GM12878 (cell line): ENCODE measurements at regions not wholly inside any gene's neighbourhood (a gene's known extent, or its start where the extent isn't known, plus 50 kb on each side); places are given as distances from the start of the nearest gene placed in this dataset.

Experiments
- ATAC-seq: fragments of 200-7000 bp; cut with Tn5 transposase; 3 replicates; pipeline ENCODE4 v1.9.1; 2020; ENCODE audit warnings: mild to moderate bottlenecking, moderate library complexity
- BruUV-seq: library from RNA; stranded (reverse); fragments of 400-500 nt; replicated peaks from 2 replicates; lab custom pipeline; 2021; lab: Mats Ljungman, UMichigan
- CTCF ChIA-PET: fragments of 300-600 bp; sonication (Branson Sonifier 250); formaldehyde crosslinking; extraction: SDS; loops from one replicate; lab custom pipeline; 2021; ENCODE audit warnings: inconsistent platforms; lab: Yijun Ruan, JAX
- POLR2A ChIA-PET: fragments of 350-600 bp; formaldehyde crosslinking; extraction: SDS; loops from one replicate; lab custom pipeline; 2021; ENCODE audit warnings: inconsistent platforms; lab: Charles Lee
- RAD21 ChIA-PET: fragments of 300-600 bp; sonication (Branson Sonifier 250); formaldehyde crosslinking; loops from one replicate; lab custom pipeline; 2023; ENCODE audit warnings: antibody characterized with exemption; ENCODE audit not compliant: unreplicated experiment; lab: Charles Lee
- SMC1A ChIA-PET: fragments of 300-600 bp; sonication (Branson Sonifier 250); formaldehyde crosslinking; loops from one replicate; lab custom pipeline; 2023; ENCODE audit not compliant: unreplicated experiment, uncharacterized antibody; lab: Charles Lee
- DNase-seq: peaks from one replicate; pipeline ENCODE4 v3.0.0-alpha.2; 2011; ENCODE audit warnings: low read depth, low spot score
- FAIRE-seq: peaks from 3 replicates; lab custom pipeline; 2011; peaks lifted over from hg19 to GRCh38; lab: Jason Lieb, UNC
- H2AFZ ChIP-seq: 2 replicates; pipeline ENCODE4 v1.6.0; 2011; ENCODE audit warnings: low read depth, low read length, control low read depth; ENCODE audit not compliant: control insufficient read depth
- H3K27ac ChIP-seq: 2 replicates; pipeline ENCODE4 v1.5.1; 2011; ENCODE audit warnings: control low read depth; ENCODE audit not compliant: control insufficient read depth, insufficient read depth
- H3K27me3 ChIP-seq, 2 experiments: replicated peaks in 1 of 2; 2 replicates each; pipeline versions ENCODE4 v1.6.0 to v1.6.1; 2011; ENCODE audit warnings: low read length in 1 of 2; ENCODE audit not compliant: control insufficient read depth in 2 of 2, insufficient read depth in 2 of 2
- H3K36me3 ChIP-seq, 2 experiments: 2 replicates each; pipeline ENCODE4 v1.5.1; 2011; ENCODE audit warnings: low read length in 1 of 2; ENCODE audit not compliant: control insufficient read depth in 2 of 2, insufficient read depth in 2 of 2
- H3K4me1 ChIP-seq: 2 replicates; pipeline ENCODE4 v1.6.1; 2011; ENCODE audit warnings: mild to moderate bottlenecking, low read length, moderate library complexity, mixed read lengths; ENCODE audit not compliant: control insufficient read depth, insufficient read depth
- H3K4me2 ChIP-seq: 2 replicates; pipeline ENCODE4 v1.6.0; 2011; ENCODE audit warnings: control low read depth; ENCODE audit not compliant: control insufficient read depth, insufficient read depth
- H3K4me3 ChIP-seq: fragments of 200-600 bp; sonication (generic); 2 replicates; pipeline ENCODE4 v1.5.1; 2016
- H3K79me2 ChIP-seq: 2 replicates; pipeline ENCODE4 v1.6.0; 2011; ENCODE audit warnings: low read length; ENCODE audit not compliant: control insufficient read depth, insufficient read depth
- H3K9ac ChIP-seq: 2 replicates; pipeline ENCODE4 v1.8.0; 2011; ENCODE audit warnings: low read length, control low read depth, mixed read lengths; ENCODE audit not compliant: control insufficient read depth, insufficient read depth
- H3K9me3 ChIP-seq: replicated peaks from 3 replicates; pipeline ENCODE4 v1.5.1; 2011; ENCODE audit warnings: mild to moderate bottlenecking, low read length; ENCODE audit not compliant: control insufficient read depth, insufficient read depth
- H4K20me1 ChIP-seq: 2 replicates; pipeline ENCODE4 v1.6.0; 2011; ENCODE audit not compliant: control insufficient read depth, insufficient read depth
- CEBPB ChIP-seq, 2 experiments: fragments of 150-350 bp in 1 of 2; IDR thresholded peaks; 2 replicates each; pipeline ENCODE4 v1.6.1; 2012 to 2014; ENCODE audit warnings: low read depth in 2 of 2, low read length in 2 of 2, borderline replicate concordance in 1 of 2, inconsistent platforms in 1 of 2
- CHD1 ChIP-seq: IDR thresholded peaks from 2 replicates; pipeline ENCODE4 v1.6.1; 2012; ENCODE audit warnings: low read depth, low read length, improper control_type of control experiment
- ESRRA ChIP-seq: IDR thresholded peaks from 2 replicates; pipeline ENCODE4 v1.6.1; 2012; ENCODE audit warnings: mild to moderate bottlenecking, low read length, improper control_type of control experiment
- FOXK2 ChIP-seq: fragments of 450-650 bp; IDR thresholded peaks from 2 replicates; pipeline ENCODE4 v1.6.1; 2017; ENCODE audit warnings: mild to moderate bottlenecking, moderate library complexity
- FOXM1 ChIP-seq: IDR thresholded peaks from 2 replicates; pipeline ENCODE4 v1.6.1; 2012; ENCODE audit warnings: low read depth, mild to moderate bottlenecking, inconsistent platforms, low read length, moderate library complexity
- IRF5 ChIP-seq: fragments of 450-650 bp; IDR thresholded peaks from 2 replicates; pipeline ENCODE4 v1.6.1; 2017; ENCODE audit warnings: borderline replicate concordance
- LARP7 ChIP-seq: fragments of 450-650 bp; IDR thresholded peaks from 2 replicates; pipeline ENCODE4 v1.6.1; 2017; ENCODE audit warnings: mild to moderate bottlenecking
- NFYB ChIP-seq: IDR thresholded peaks from 2 replicates; pipeline ENCODE4 v1.6.1; 2011; ENCODE audit warnings: low read depth, mild to moderate bottlenecking, low read length, improper control_type of control experiment, moderate library complexity; ENCODE audit not compliant: insufficient read depth
- SMAD5 ChIP-seq: IDR thresholded peaks from 2 replicates; pipeline ENCODE4 v1.6.1; 2016; ENCODE audit warnings: antibody characterized with exemption, low read depth
- SUPT20H ChIP-seq: IDR thresholded peaks from 2 replicates; pipeline ENCODE4 v1.6.1; 2011; ENCODE audit warnings: low read depth, mild to moderate bottlenecking, low read length, moderate library complexity, borderline replicate concordance; ENCODE audit not compliant: control insufficient read depth
- in situ Hi-C: fragments of 300-500 bp; cut with MboI; formaldehyde crosslinking; loops from 9 replicates; pipeline ENCODE4 v1.14.3; 2018; ENCODE audit warnings: mixed read lengths
- intact Hi-C: fragments of 100-400 bp; cut with micrococcal nuclease; formaldehyde crosslinking; loops from one replicate; pipeline ENCODE4 v1.14.2; 2022; ENCODE audit not compliant: unreplicated experiment
- TF ChIP-seq, protein P1 (sequence below): fragments of 450-650 bp; formaldehyde crosslinking; IDR thresholded peaks from 2 replicates; pipeline ENCODE4 v1.5.0; 2022; ENCODE audit warnings: mild to moderate bottlenecking, missing genetic modification characterization
- TF ChIP-seq, protein P2 (sequence below): IDR thresholded peaks from 2 replicates; pipeline ENCODE4 v1.6.1; 2011; ENCODE audit warnings: low read depth, low read length, improper control_type of control experiment, borderline replicate concordance
- TF ChIP-seq, protein P3 (sequence below): IDR thresholded peaks from 2 replicates; pipeline ENCODE4 v1.6.1; 2012; ENCODE audit warnings: low read depth, low read length, improper control_type of control experiment
- TF ChIP-seq, protein P4 (sequence below): fragments of 150-350 bp; IDR thresholded peaks from 2 replicates; pipeline ENCODE4 v1.6.1; 2016; ENCODE audit warnings: low read depth, low read length

DNA sequence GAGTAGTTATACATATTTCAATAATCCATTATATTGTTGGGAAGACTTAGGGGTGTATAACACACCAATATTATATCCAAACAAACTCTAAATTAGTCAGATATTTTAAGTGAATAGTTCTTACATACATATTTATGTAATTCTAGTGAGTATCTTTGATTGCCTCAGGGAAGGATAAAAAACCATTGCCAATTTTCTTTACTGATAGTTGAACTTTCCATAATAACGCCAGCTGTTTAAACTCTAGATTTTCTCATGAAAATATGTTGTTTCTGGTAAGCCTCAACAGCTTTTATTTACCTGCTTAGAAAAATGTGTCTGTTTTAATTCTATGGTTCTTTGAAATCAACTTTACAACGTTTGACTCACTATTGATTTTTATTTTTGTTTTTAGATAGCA, 959.6 kb upstream of the NOVA1 start (continued):
- TF ChIP-seq, protein P1, sequence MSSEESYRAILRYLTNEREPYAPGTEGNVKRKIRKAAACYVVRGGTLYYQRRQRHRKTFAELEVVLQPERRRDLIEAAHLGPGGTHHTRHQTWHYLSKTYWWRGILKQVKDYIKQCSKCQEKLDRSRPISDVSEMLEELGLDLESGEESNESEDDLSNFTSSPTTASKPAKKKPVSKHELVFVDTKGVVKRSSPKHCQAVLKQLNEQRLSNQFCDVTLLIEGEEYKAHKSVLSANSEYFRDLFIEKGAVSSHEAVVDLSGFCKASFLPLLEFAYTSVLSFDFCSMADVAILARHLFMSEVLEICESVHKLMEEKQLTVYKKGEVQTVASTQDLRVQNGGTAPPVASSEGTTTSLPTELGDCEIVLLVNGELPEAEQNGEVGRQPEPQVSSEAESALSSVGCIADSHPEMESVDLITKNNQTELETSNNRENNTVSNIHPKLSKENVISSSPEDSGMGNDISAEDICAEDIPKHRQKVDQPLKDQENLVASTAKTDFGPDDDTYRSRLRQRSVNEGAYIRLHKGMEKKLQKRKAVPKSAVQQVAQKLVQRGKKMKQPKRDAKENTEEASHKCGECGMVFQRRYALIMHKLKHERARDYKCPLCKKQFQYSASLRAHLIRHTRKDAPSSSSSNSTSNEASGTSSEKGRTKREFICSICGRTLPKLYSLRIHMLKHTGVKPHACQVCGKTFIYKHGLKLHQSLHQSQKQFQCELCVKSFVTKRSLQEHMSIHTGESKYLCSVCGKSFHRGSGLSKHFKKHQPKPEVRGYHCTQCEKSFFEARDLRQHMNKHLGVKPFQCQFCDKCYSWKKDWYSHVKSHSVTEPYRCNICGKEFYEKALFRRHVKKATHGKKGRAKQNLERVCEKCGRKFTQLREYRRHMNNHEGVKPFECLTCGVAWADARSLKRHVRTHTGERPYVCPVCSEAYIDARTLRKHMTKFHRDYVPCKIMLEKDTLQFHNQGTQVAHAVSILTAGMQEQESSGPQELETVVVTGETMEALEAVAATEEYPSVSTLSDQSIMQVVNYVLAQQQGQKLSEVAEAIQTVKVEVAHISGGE (CRISPR knock-in tag) = no peak
- TF ChIP-seq CHD1 (no peak), FOXM1 (no peak)
- TF ChIP-seq, all 136 proteins: peak for 0

DNA sequence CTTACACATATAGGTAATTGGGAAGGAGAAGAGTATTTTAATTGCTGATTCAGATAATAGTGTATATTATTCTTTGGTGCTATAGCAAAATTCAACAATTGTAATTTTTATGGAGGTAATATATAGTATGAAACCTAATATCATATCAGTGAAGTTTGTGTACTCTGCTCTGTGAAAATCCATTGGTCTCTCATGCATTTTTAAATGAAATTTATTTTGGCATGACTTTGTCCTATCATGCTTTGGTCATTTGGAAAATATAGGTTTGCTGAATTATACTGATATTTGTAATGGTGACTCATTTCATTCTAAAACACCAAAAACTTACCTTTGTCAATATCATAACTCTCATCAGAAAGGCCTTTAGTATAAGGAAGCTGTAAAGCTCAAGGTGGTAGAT, 962.0 kb upstream of the NOVA1 start:
- FAIRE-seq (no peak), ATAC-seq (no peak), DNase-seq (no peak)
- Histone ChIP-seq H3K9ac (no peak overlapping the region), H2AFZ (no peak overlapping the region), H4K20me1 (no peaks in the 10 kb centered on the region), H3K4me2 (no peak overlapping the region), H3K4me3 (no peak overlapping the region), H3K27me3 (no peaks in the 10 kb centered on the region), H3K27ac (no peak overlapping the region), H3K4me1 (no peaks in the 10 kb centered on the region), H3K9me3 (no peaks in the 10 kb centered on the region), H3K79me2 (no peaks in the 10 kb centered on the region), H3K36me3 (no peaks in the 10 kb centered on the region)
- in situ Hi-C loops (no loop called here), intact Hi-C loops (no loop called here)
- RAD21 ChIA-PET = no interaction called here
- POLR2A ChIA-PET = no interaction called here
- CTCF ChIA-PET = no interaction called here
- BruUV-seq = no TSS peak
- SMC1A ChIA-PET = no interaction called here
- TF ChIP-seq CEBPB (IDR thresholded peaks at IDR 0.05; ENCODE audit: borderline replicate concordance in 1 of 2, low read depth in 2 of 2, low read length in 2 of 2) = no peak
- TF ChIP-seq NFYB = no peak
- TF ChIP-seq, protein P2, sequence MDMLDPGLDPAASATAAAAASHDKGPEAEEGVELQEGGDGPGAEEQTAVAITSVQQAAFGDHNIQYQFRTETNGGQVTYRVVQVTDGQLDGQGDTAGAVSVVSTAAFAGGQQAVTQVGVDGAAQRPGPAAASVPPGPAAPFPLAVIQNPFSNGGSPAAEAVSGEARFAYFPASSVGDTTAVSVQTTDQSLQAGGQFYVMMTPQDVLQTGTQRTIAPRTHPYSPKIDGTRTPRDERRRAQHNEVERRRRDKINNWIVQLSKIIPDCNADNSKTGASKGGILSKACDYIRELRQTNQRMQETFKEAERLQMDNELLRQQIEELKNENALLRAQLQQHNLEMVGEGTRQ = no peak
- no peak for TF ChIP-seq LARP7
- TF ChIP-seq SMAD5 = no peak
- TF ChIP-seq, protein P3, sequence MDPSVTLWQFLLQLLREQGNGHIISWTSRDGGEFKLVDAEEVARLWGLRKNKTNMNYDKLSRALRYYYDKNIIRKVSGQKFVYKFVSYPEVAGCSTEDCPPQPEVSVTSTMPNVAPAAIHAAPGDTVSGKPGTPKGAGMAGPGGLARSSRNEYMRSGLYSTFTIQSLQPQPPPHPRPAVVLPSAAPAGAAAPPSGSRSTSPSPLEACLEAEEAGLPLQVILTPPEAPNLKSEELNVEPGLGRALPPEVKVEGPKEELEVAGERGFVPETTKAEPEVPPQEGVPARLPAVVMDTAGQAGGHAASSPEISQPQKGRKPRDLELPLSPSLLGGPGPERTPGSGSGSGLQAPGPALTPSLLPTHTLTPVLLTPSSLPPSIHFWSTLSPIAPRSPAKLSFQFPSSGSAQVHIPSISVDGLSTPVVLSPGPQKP = no peak
- no peak for TF ChIP-seq FOXK2
- TF ChIP-seq IRF5 = no peak
- no peak for TF ChIP-seq SUPT20H
- TF ChIP-seq, protein P4, sequence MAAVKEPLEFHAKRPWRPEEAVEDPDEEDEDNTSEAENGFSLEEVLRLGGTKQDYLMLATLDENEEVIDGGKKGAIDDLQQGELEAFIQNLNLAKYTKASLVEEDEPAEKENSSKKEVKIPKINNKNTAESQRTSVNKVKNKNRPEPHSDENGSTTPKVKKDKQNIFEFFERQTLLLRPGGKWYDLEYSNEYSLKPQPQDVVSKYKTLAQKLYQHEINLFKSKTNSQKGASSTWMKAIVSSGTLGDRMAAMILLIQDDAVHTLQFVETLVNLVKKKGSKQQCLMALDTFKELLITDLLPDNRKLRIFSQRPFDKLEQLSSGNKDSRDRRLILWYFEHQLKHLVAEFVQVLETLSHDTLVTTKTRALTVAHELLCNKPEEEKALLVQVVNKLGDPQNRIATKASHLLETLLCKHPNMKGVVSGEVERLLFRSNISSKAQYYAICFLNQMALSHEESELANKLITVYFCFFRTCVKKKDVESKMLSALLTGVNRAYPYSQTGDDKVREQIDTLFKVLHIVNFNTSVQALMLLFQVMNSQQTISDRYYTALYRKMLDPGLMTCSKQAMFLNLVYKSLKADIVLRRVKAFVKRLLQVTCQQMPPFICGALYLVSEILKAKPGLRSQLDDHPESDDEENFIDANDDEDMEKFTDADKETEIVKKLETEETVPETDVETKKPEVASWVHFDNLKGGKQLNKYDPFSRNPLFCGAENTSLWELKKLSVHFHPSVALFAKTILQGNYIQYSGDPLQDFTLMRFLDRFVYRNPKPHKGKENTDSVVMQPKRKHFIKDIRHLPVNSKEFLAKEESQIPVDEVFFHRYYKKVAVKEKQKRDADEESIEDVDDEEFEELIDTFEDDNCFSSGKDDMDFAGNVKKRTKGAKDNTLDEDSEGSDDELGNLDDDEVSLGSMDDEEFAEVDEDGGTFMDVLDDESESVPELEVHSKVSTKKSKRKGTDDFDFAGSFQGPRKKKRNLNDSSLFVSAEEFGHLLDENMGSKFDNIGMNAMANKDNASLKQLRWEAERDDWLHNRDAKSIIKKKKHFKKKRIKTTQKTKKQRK = no peak
- no peak for TF ChIP-seq ESRRA
